ENCODE measurements at regions not wholly inside any gene's neighbourhood (a gene's known extent, or its start where the extent isn't known, plus 50 kb on each side); places are given as distances from the start of the nearest gene placed in this dataset.

- ChIA-PET POLR2A (no interaction called here), CTCF (no interaction called here)
- DNase-seq (ENCODE audit: low read depth in 1 of 2, low spot score in 1 of 2) (peak in 1 of 2 experiments; percentile 20), ATAC-seq (no peak), FAIRE-seq (no peak)
- H3K4me1 ChIP-seq: no peaks in the 10 kb centered on the region
- no peak for TF ChIP-seq PHF8 (IDR thresholded peaks at IDR 0.05; ENCODE audit: borderline replicate concordance, low read depth)
- no peak for TF ChIP-seq NFE2L2 (conservative IDR thresholded peaks at IDR 0.05; ENCODE audit: low read length)
- TF ChIP-seq CTCF (IDR thresholded peaks at IDR 0.05): no peak
- TF ChIP-seq NR3C1 (IDR thresholded peaks at IDR 0.05): no peak
- no peak for TF ChIP-seq E2F6 (IDR thresholded peaks at IDR 0.05; ENCODE audit: borderline replicate concordance, low read depth)
- no peak for TF ChIP-seq RARB (CRISPR knock-in tag; IDR thresholded peaks at IDR 0.05)
- no peak for TF ChIP-seq RFX5 (IDR thresholded peaks at IDR 0.05)
- no peak for TF ChIP-seq FOSB (CRISPR knock-in tag; IDR thresholded peaks at IDR 0.05)
- no peak for TF ChIP-seq PBX3 (IDR thresholded peaks at IDR 0.05)
- no peak for TF ChIP-seq SMC3 (IDR thresholded peaks at IDR 0.05)
- H3K9me3 ChIP-seq: no peaks in the 10 kb centered on the region
- H3K27ac ChIP-seq: no peak overlapping the region
- H3K4me3 ChIP-seq: no peak overlapping the region
- 7% methylated on average over 3 of the region's 3 CpGs for WGBS (ENCODE audit: missing lambda C conversion rate)
- peak overlapping the region; percentile 28; the same call in 2 of the 3 replicates for H3K4me2 ChIP-seq
These were observed 983.7 kb downstream of the SLITRK1 start for GRCh38 chr13:82898586-82898985.

- 15% methylated on average over 1 of the region's 1 CpG for WGBS (ENCODE audit: missing lambda C conversion rate)
- CTCF ChIA-PET: no interaction called here
- H3K27ac ChIP-seq: no peak overlapping the region
- TF ChIP-seq CEBPB (IDR thresholded peaks at IDR 0.05) (no peak), EHF (CRISPR knock-in tag; IDR thresholded peaks at IDR 0.05) (no peak), FOSL2 (IDR thresholded peaks at IDR 0.05) (no peak), FOSL2 (CRISPR knock-in tag; IDR thresholded peaks at IDR 0.05) (no peak), CBX2 (IDR thresholded peaks at IDR 0.05; ENCODE audit: borderline replicate concordance, low read depth) (no peak), MYC (IDR thresholded peaks at IDR 0.05; ENCODE audit: borderline replicate concordance, low read length) (no peak), CHD4 (IDR thresholded peaks at IDR 0.05; ENCODE audit: borderline replicate concordance) (no peak), POLR2AphosphoS2 (conservative IDR thresholded peaks at IDR 0.05; ENCODE audit: low read length) (no peak), MAZ (IDR thresholded peaks at IDR 0.05; ENCODE audit: borderline replicate concordance, low read depth, low read length) (no peak), RCOR1 (IDR thresholded peaks at IDR 0.05; ENCODE audit: low read depth, low read length) (no peak), NFE2L2 (conservative IDR thresholded peaks at IDR 0.05; ENCODE audit: low read length) (no peak), RNF2 (IDR thresholded peaks at IDR 0.05; ENCODE audit: borderline replicate concordance, low read depth) (no peak), MAX (IDR thresholded peaks at IDR 0.05) (no peak), TP53 (CRISPR knock-in tag; IDR thresholded peaks at IDR 0.05) (no peak), ATOH8 (CRISPR knock-in tag; IDR thresholded peaks at IDR 0.05; ENCODE audit: low read depth) (no peak), FOXS1 (CRISPR knock-in tag; IDR thresholded peaks at IDR 0.05) (no peak)
- H3K9me3 ChIP-seq: no peaks in the 10 kb centered on the region
- DNase-seq (ENCODE audit: low read depth in 1 of 2, low spot score in 1 of 2): no peak
- POLR2A ChIA-PET: no interaction called here
- no peak overlapping the region for H3K4me3 ChIP-seq
- no peak for ATAC-seq
- H3K4me2 ChIP-seq: no peak overlapping the region
- no peaks in the 10 kb centered on the region for H3K4me1 ChIP-seq
- no peak for FAIRE-seq
These were observed 1002.4 kb downstream of the SLITRK1 start for GRCh38 chr13:82879921-82880320.

Data from A549 (cell line).